K562 (cell line): ENCODE measurements at regions not wholly inside any gene's neighbourhood (a gene's known extent, or its start where the extent isn't known, plus 50 kb on each side); places are given as distances from the start of the nearest gene placed in this dataset.

Experiments
- ATAC-seq: fragments of 200-7000 bp; cut with Tn5 transposase; 3 replicates; pipeline ENCODE4 v1.9.1; 2020; ENCODE audit warnings: moderate library complexity
- BruUV-seq: library from RNA; stranded (reverse); fragments of 400-500 nt; replicated peaks from 2 replicates; lab custom pipeline; 2021; lab: Mats Ljungman, UMichigan
- CTCF ChIA-PET: fragments of 300-600 bp; formaldehyde crosslinking; extraction: SDS; loops from one replicate; lab custom pipeline; 2021; ENCODE audit warnings: low intra/inter-chr PET ratio; lab: Yijun Ruan, JAX
- POLR2A ChIA-PET: fragments of 300-600, 350-650 bp; sonication (Branson Sonifier 250); formaldehyde crosslinking; extraction: SDS; loops from one replicate; lab custom pipeline; 2021; ENCODE audit warnings: antibody characterized with exemption, inconsistent platforms; lab: Yijun Ruan, JAX
- DNase-seq, 4 experiments: peaks; one replicate each; pipeline versions ENCODE4 v3.0.0 to v3.0.0-alpha.2; 2011 to 2018; ENCODE audit warnings: low spot score in 3 of 4, mixed read lengths in 3 of 4; ENCODE audit errors: extremely low read depth in 1 of 4
- FAIRE-seq: peaks from 2 replicates; lab custom pipeline; 2011; peaks lifted over from hg19 to GRCh38; lab: Jason Lieb, UNC
- H2AFZ ChIP-seq: 2 replicates; pipeline ENCODE4 v1.6.0; 2011; ENCODE audit warnings: low read depth, low read length, control low read depth, inconsistent platforms
- H3K27ac ChIP-seq: fragments of 200-600 bp; 3 replicates; pipeline ENCODE4 v1.8.0; 2011; ENCODE audit warnings: low read depth, mild to moderate bottlenecking, control low read depth, inconsistent platforms, low read length, moderate library complexity, mixed read lengths; ENCODE audit errors: extremely low read depth
- H3K27me3 ChIP-seq, 2 experiments: fragments of 300-600 bp in 1 of 2; 2 replicates in 1 of 2; 3 replicates in 1 of 2; pipeline versions ENCODE4 v1.6.0 to v1.8.0; 2011; ENCODE audit warnings: inconsistent platforms in 2 of 2, low read length in 2 of 2, mild to moderate bottlenecking in 1 of 2, mixed read lengths in 1 of 2, moderate library complexity in 1 of 2; ENCODE audit not compliant: control insufficient read depth in 2 of 2, insufficient read depth in 2 of 2
- H3K36me3 ChIP-seq: fragments of 300-600 bp; 3 replicates; pipeline ENCODE4 v1.8.0; 2011; ENCODE audit warnings: mild to moderate bottlenecking, low read length, inconsistent platforms; ENCODE audit not compliant: control insufficient read depth, insufficient read depth
- H3K4me1 ChIP-seq, 2 experiments: fragments of 200-600 bp in 1 of 2; replicated peaks in 1 of 2; 2 replicates in 1 of 2; 3 replicates in 1 of 2; pipeline versions ENCODE4 v1.5.1 to v1.8.0; 2011; ENCODE audit warnings: inconsistent platforms in 2 of 2, low read length in 2 of 2, mild to moderate bottlenecking in 1 of 2, mixed read lengths in 1 of 2, moderate library complexity in 1 of 2; ENCODE audit not compliant: control insufficient read depth in 2 of 2, insufficient read depth in 2 of 2
- H3K4me2 ChIP-seq: 2 replicates; pipeline ENCODE4 v1.6.1; 2011; ENCODE audit warnings: low read length, control low read depth, inconsistent platforms, mixed read lengths; ENCODE audit not compliant: insufficient read depth
- H3K4me3 ChIP-seq: fragments of 200-600 bp; sonication (generic), shearing (Covaris generic); 2 replicates; pipeline ENCODE4 v1.5.1; 2016; ENCODE audit warnings: control low read depth, inconsistent platforms
- H3K79me2 ChIP-seq: fragments of 200-600 bp; 3 replicates; pipeline ENCODE4 v1.8.0; 2011; ENCODE audit warnings: low read length, inconsistent platforms; ENCODE audit not compliant: control insufficient read depth, insufficient read depth
- H3K9ac ChIP-seq, 2 experiments: 2 replicates each; pipeline versions ENCODE4 v1.6.0 to v1.6.1; 2011; ENCODE audit warnings: low read depth in 2 of 2, low read length in 2 of 2, control low read depth in 1 of 2, inconsistent platforms in 1 of 2, mild to moderate bottlenecking in 1 of 2, mixed read lengths in 1 of 2; ENCODE audit not compliant: insufficient read depth in 1 of 2
- H3K9me1 ChIP-seq: one replicate; pipeline ENCODE4 v1.6.0; 2011; ENCODE audit warnings: inconsistent platforms, mild to moderate bottlenecking, low read length, moderate library complexity; ENCODE audit not compliant: control insufficient read depth, insufficient read depth
- H3K9me3 ChIP-seq: replicated peaks from 2 replicates; pipeline ENCODE4 v1.5.1; 2011; ENCODE audit warnings: low read depth, low read length, inconsistent platforms; ENCODE audit not compliant: control insufficient read depth, insufficient read depth
- H4K20me1 ChIP-seq: replicated peaks from 2 replicates; pipeline ENCODE4 v1.6.1; 2011; ENCODE audit warnings: low read length, inconsistent platforms, mixed read lengths; ENCODE audit not compliant: control insufficient read depth, insufficient read depth
- RAD21 ChIP-seq, 2 experiments: fragments of 250-450 bp in 1 of 2; fragments of 450-650 bp in 1 of 2; sonication (Bioruptor Pico) in 1 of 2; formaldehyde crosslinking in 1 of 2; IDR thresholded peaks in 1 of 2; conservative IDR thresholded peaks in 1 of 2; 2 replicates each; pipeline versions ENCODE4 v1.4.0 to v1.8.0; 2020 to 2022; ENCODE audit warnings: mild to moderate bottlenecking in 2 of 2, moderate library complexity in 1 of 2
- RCOR1 ChIP-seq, 2 experiments: IDR thresholded peaks; 2 replicates each; pipeline ENCODE4 v1.6.1; 2012; ENCODE audit warnings: low read depth in 2 of 2, low read length in 2 of 2, borderline replicate concordance in 1 of 2, improper control_type of control experiment in 1 of 2
- TEAD1 ChIP-seq, 2 experiments: fragments of 450-650 bp in 1 of 2; sonication (generic) in 1 of 2; formaldehyde crosslinking; IDR thresholded peaks; 2 replicates each; pipeline versions ENCODE4 v1.4.0 to v1.8.0; 2020 to 2022; ENCODE audit warnings: mild to moderate bottlenecking in 2 of 2, missing genetic modification reagents in 1 of 2
- TSHZ1 ChIP-seq: fragments of 250-450 bp; sonication (Bioruptor Pico); IDR thresholded peaks from 2 replicates; pipeline ENCODE4 v1.4.0; 2020; ENCODE audit warnings: mild to moderate bottlenecking, moderate library complexity
- ZNF263 ChIP-seq: sonication (generic); formaldehyde crosslinking; IDR thresholded peaks from 2 replicates; pipeline ENCODE4 v1.8.0; 2022; ENCODE audit warnings: mild to moderate bottlenecking, missing genetic modification reagents, borderline replicate concordance
- ZNF280A ChIP-seq: fragments of 450-650 bp; IDR thresholded peaks from 2 replicates; pipeline ENCODE4 v1.6.1; 2018; ENCODE audit warnings: mild to moderate bottlenecking, low read depth; ENCODE audit not compliant: partially characterized antibody
- WGBS: fragments of 100-300 bp; shearing (Covaris generic); methylation state at CpG from one replicate; pipeline ENCODE4 v1.1.6; 2016; ENCODE audit warnings: low coverage, mixed read lengths; ENCODE audit not compliant: insufficient coverage; ENCODE audit errors: missing lambda C conversion rate; 5-methylcytosine and 5-hydroxymethylcytosine counted together
- in situ Hi-C: fragments of 300-500 bp; cut with MboI; formaldehyde crosslinking; loops from 4 replicates; pipeline ENCODE4 v1.15.0; 2018; ENCODE audit warnings: inconsistent platforms, mixed read lengths
- intact Hi-C: fragments of 100-400 bp; cut with micrococcal nuclease; formaldehyde crosslinking; loops from 2 replicates; pipeline ENCODE4 v1.14.2; 2022

- in situ Hi-C loops, result no loop called here
- no peak overlapping the region for H3K4me2 ChIP-seq
Observed at GRCh38 chr1:72547412-72547811, 265.1 kb upstream of the NEGR1 start.

More at GRCh38 chr1:72547412-72547811, 265.1 kb upstream of the NEGR1 start:
- ATAC-seq (no peak), DNase-seq (no peak), FAIRE-seq (no peak)
- H3K36me3 ChIP-seq, result no peaks in the 10 kb centered on the region
- H3K27ac ChIP-seq, result no peak overlapping the region
- no peak overlapping the region for H3K4me3 ChIP-seq
- ChIA-PET CTCF (no interaction called here), POLR2A (no interaction called here)
- H4K20me1 ChIP-seq, result no peaks in the 10 kb centered on the region
- H3K9ac ChIP-seq, result no peak overlapping the region
- H3K9me3 ChIP-seq, result 0 out of 2 replicates have a peak, but pooled peaks cover 2% of the 10 kb centered on the region
- WGBS, result 0% methylated on average over 1 of the region's 1 CpG
- no peaks in the 10 kb centered on the region for H3K79me2 ChIP-seq
- no TSS peak for BruUV-seq
- H3K4me1 ChIP-seq, result no peaks in the 10 kb centered on the region
- TF ChIP-seq TSHZ1 (CRISPR knock-in tag), result no peak
- TF ChIP-seq RAD21 (CRISPR knock-in tag; conservative IDR thresholded peaks at IDR 0.05 in 1 of 2, IDR thresholded peaks at IDR 0.05 in 1 of 2), result no peak
- TF ChIP-seq ZNF263, result no peak
- no peak for TF ChIP-seq TEAD1 (CRISPR knock-in tag; IDR thresholded peaks at IDR 0.05)
- TF ChIP-seq ZNF280A, result no peak
- no peak for TF ChIP-seq RCOR1 (IDR thresholded peaks at IDR 0.05; ENCODE audit: borderline replicate concordance in 1 of 2, low read depth in 2 of 2, low read length in 2 of 2)
- TF ChIP-seq, all 486 proteins: peak for 0
- Histone ChIP-seq H2AFZ (no peak overlapping the region), H3K27me3 (no peaks in the 10 kb centered on the region), H3K9me1 (no peaks in the 10 kb centered on the region)
- intact Hi-C loops, result no loop called here
